Fibroblast of lung (primary cell): ENCODE measurements at regions not wholly inside any gene's neighbourhood (a gene's known extent, or its start where the extent isn't known, plus 50 kb on each side); places are given as distances from the start of the nearest gene placed in this dataset.
"Not testable (repeated sequence)": the region's sequence is repeated elsewhere in the genome, so short reads cannot be mapped to it uniquely, and the experiment has no call there.

ENCODE experiments used
- CTCF ChIP-seq, 2 donors: IDR thresholded peaks in 1 of 2; conservative IDR thresholded peaks in 1 of 2; 1 replicate in 1 of 2; 2 replicates in 1 of 2; pipeline ENCODE4 v1.5.1; 2011 to 2012; ENCODE audit warnings: low read length in 2 of 2, control low read depth in 1 of 2, inconsistent platforms in 1 of 2, low read depth in 1 of 2, mild to moderate bottlenecking in 1 of 2
- EZH2 ChIP-seq: IDR thresholded peaks from 2 replicates; pipeline ENCODE4 v1.5.1; 2012; ENCODE audit warnings: low read length, control low read depth, mild to moderate bottlenecking; ENCODE audit errors: missing control alignments

- not testable (repeated sequence) for TF ChIP-seq CTCF (conservative IDR thresholded peaks at IDR 0.05 in 1 of 2, IDR thresholded peaks at IDR 0.05 in 1 of 2; ENCODE audit: low read depth in 1 of 2, low read length in 2 of 2); EZH2
Observed at GRCh38 chr9:66740136-66740535, 160.4 kb upstream of the ZNF658 start.
